ENCODE measurements at regions not wholly inside any gene's neighbourhood (a gene's known extent, or its start where the extent isn't known, plus 50 kb on each side); places are given as distances from the start of the nearest gene placed in this dataset.

DNA sequence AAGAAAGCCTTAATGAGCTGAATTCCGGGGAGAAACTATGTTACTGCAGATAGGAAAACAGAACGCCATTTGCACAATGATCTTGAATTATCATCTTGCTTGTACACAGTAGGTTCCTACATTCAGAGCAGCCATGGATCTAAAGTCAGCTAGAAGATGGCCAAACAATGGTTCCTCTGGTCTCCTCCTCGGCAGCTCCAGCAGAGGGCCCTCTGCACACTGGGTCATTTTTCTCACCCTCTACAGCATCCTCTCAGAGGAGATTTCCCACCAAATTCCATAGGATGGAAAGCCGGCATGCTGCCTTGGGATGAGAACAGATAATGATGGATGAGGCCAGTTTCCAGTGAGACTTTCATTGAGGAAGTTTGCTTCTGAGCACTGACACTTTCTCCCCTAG lies 308.5 kb upstream of the NFE2L3 start:
- POLR2A ChIA-PET (ENCODE audit: unreplicated experiment): no interaction called here
- H2AFZ ChIP-seq: no peak overlapping the region
- H3K27me3 ChIP-seq (ENCODE audit: insufficient read depth, low read depth): peaks cover 25% of the 10 kb centered on the region; the same call in 1 of the 2 replicates
- no peaks in the 10 kb centered on the region for H3K79me2 ChIP-seq (ENCODE audit: low read depth)
- no peaks in the 10 kb centered on the region; the same call in 1 of the 2 replicates for H3F3A ChIP-seq (ENCODE audit: insufficient read depth, low read depth)
- no peaks in the 10 kb centered on the region for H3K9me3 ChIP-seq (ENCODE audit: insufficient read depth, low read depth)
- no peaks in the 10 kb centered on the region for H3K9me2 ChIP-seq (ENCODE audit: insufficient read depth)
- no peak for DNase-seq
- no TSS peak for BruUV-seq (replicated peaks)
- H3K4me2 ChIP-seq: no peak overlapping the region
- no peaks in the 10 kb centered on the region for H4K20me1 ChIP-seq (ENCODE audit: insufficient read depth)
- no peak overlapping the region for H3K4me3 ChIP-seq
- H3K36me3 ChIP-seq (ENCODE audit: low read depth): no peaks in the 10 kb centered on the region
- peaks cover 13% of the 10 kb centered on the region; the same call in 1 of the 2 replicates for H3K4me1 ChIP-seq (replicated peaks; ENCODE audit: insufficient read depth)
- H3K27ac ChIP-seq: no peak overlapping the region
- intact Hi-C loops (cut with micrococcal nuclease; ENCODE audit: unreplicated experiment): no loop called here
- TF ChIP-seq EZH2 (IDR thresholded peaks at IDR 0.05; ENCODE audit: low read depth): no peak
- TF ChIP-seq, protein P1, sequence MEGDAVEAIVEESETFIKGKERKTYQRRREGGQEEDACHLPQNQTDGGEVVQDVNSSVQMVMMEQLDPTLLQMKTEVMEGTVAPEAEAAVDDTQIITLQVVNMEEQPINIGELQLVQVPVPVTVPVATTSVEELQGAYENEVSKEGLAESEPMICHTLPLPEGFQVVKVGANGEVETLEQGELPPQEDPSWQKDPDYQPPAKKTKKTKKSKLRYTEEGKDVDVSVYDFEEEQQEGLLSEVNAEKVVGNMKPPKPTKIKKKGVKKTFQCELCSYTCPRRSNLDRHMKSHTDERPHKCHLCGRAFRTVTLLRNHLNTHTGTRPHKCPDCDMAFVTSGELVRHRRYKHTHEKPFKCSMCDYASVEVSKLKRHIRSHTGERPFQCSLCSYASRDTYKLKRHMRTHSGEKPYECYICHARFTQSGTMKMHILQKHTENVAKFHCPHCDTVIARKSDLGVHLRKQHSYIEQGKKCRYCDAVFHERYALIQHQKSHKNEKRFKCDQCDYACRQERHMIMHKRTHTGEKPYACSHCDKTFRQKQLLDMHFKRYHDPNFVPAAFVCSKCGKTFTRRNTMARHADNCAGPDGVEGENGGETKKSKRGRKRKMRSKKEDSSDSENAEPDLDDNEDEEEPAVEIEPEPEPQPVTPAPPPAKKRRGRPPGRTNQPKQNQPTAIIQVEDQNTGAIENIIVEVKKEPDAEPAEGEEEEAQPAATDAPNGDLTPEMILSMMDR (conservative IDR thresholded peaks at IDR 0.05): no peak; the same call in 1 of the 2 replicates
- CTCF ChIA-PET: no interaction called here

GRCh38 chr7:25844102-25844870 lies 307.7 kb upstream of the NFE2L3 start:
- Histone ChIP-seq H2AFZ (no peak overlapping the region), H3K9me3 (ENCODE audit: insufficient read depth, low read depth) (no peaks in the 10 kb centered on the region), H3K36me3 (ENCODE audit: low read depth) (no peaks in the 10 kb centered on the region), H4K20me1 (ENCODE audit: insufficient read depth) (no peaks in the 10 kb centered on the region), H3K79me2 (ENCODE audit: low read depth) (no peaks in the 10 kb centered on the region), H3K4me3 (no peak overlapping the region), H3K9me2 (ENCODE audit: insufficient read depth) (no peaks in the 10 kb centered on the region), H3F3A (ENCODE audit: insufficient read depth, low read depth) (no peaks in the 10 kb centered on the region; the same call in 1 of the 2 replicates), H3K27ac (no peak overlapping the region), H3K27me3 (ENCODE audit: insufficient read depth, low read depth) (peaks cover 25% of the 10 kb centered on the region; the same call in 1 of the 2 replicates), H3K4me1 (replicated peaks; ENCODE audit: insufficient read depth) (peaks cover 18% of the 10 kb centered on the region), H3K4me2 (no peak overlapping the region)
- DNase-seq: no peak
- no TSS peak for BruUV-seq (replicated peaks)
- TF ChIP-seq, protein P1 (conservative IDR thresholded peaks at IDR 0.05): no peak
- no peak for TF ChIP-seq EZH2 (IDR thresholded peaks at IDR 0.05; ENCODE audit: low read depth)
- intact Hi-C loops (cut with micrococcal nuclease; ENCODE audit: unreplicated experiment): no loop called here
- ChIA-PET POLR2A (ENCODE audit: unreplicated experiment) (no interaction called here), CTCF (no interaction called here)

GRCh38 chr7:25845464-25845863 lies 306.5 kb upstream of the NFE2L3 start:
- no peaks in the 10 kb centered on the region for H3K9me2 ChIP-seq (ENCODE audit: insufficient read depth)
- no peak overlapping the region for H3K4me2 ChIP-seq
- ChIA-PET CTCF (no interaction called here), POLR2A (ENCODE audit: unreplicated experiment) (no interaction called here)
- no peaks in the 10 kb centered on the region for H4K20me1 ChIP-seq (ENCODE audit: insufficient read depth)
- no peaks in the 10 kb centered on the region for H3K79me2 ChIP-seq (ENCODE audit: low read depth)
- no peak for DNase-seq
- H3K27me3 ChIP-seq (ENCODE audit: insufficient read depth, low read depth): peaks cover 25% of the 10 kb centered on the region; the same call in 1 of the 2 replicates
- no peaks in the 10 kb centered on the region for H3K36me3 ChIP-seq (ENCODE audit: low read depth)
- H3K27ac ChIP-seq: no peak overlapping the region
- H2AFZ ChIP-seq: no peak overlapping the region
- no peak overlapping the region for H3K4me3 ChIP-seq
- no peaks in the 10 kb centered on the region for H3F3A ChIP-seq (ENCODE audit: insufficient read depth, low read depth)
- H3K4me1 ChIP-seq (replicated peaks; ENCODE audit: insufficient read depth): peaks cover 30% of the 10 kb centered on the region
- TF ChIP-seq, protein P1 (conservative IDR thresholded peaks at IDR 0.05): no peak
- TF ChIP-seq EZH2 (IDR thresholded peaks at IDR 0.05; ENCODE audit: low read depth): no peak
- intact Hi-C loops (cut with micrococcal nuclease; ENCODE audit: unreplicated experiment): no loop called here
- no peaks in the 10 kb centered on the region for H3K9me3 ChIP-seq (ENCODE audit: insufficient read depth, low read depth)
- no TSS peak for BruUV-seq (replicated peaks)
